OCI-LY3 (cell line): ENCODE measurements at regions not wholly inside any gene's neighbourhood (a gene's known extent, or its start where the extent isn't known, plus 50 kb on each side); places are given as distances from the start of the nearest gene placed in this dataset.

Source experiments
- EZH2phosphoT487 ChIP-seq: fragments of 200-600 bp; shearing (Covaris generic); IDR thresholded peaks from 2 replicates; pipeline ENCODE4 v1.6.1; 2018; ENCODE audit warnings: antibody characterized with exemption, mixed run types, low read depth
- TF ChIP-seq, protein P1 (sequence below): fragments of 200-600, 300-600 bp; sonication (generic); IDR thresholded peaks from 2 replicates; pipeline ENCODE4 v1.5.1; 2014; ENCODE audit warnings: antibody characterized with exemption, low read length, low read depth

DNA sequence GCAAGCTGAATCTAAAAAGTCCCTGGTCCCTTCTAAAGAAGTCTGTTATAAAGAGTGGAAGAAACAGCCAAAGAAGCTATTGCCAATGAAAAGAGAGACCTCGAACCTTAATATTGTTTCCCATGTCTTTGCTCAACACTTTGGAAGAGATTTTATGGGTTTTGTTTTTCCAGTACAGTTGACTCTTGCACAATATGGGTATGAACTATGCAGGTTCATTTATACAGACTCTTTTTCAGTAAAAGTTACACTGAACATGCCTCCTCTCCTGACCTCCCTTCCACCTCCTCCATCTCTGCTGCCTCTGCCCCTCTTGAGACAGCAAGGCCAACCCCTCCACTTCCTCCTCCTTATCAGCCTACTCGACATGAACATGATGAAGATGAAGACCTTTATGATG is 332.5 kb downstream of the SETD4 start:
- TF ChIP-seq, protein P1, sequence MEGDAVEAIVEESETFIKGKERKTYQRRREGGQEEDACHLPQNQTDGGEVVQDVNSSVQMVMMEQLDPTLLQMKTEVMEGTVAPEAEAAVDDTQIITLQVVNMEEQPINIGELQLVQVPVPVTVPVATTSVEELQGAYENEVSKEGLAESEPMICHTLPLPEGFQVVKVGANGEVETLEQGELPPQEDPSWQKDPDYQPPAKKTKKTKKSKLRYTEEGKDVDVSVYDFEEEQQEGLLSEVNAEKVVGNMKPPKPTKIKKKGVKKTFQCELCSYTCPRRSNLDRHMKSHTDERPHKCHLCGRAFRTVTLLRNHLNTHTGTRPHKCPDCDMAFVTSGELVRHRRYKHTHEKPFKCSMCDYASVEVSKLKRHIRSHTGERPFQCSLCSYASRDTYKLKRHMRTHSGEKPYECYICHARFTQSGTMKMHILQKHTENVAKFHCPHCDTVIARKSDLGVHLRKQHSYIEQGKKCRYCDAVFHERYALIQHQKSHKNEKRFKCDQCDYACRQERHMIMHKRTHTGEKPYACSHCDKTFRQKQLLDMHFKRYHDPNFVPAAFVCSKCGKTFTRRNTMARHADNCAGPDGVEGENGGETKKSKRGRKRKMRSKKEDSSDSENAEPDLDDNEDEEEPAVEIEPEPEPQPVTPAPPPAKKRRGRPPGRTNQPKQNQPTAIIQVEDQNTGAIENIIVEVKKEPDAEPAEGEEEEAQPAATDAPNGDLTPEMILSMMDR: no peak
- no peak for TF ChIP-seq EZH2phosphoT487
